ENCODE measurements at regions not wholly inside any gene's neighbourhood (a gene's known extent, or its start where the extent isn't known, plus 50 kb on each side); places are given as distances from the start of the nearest gene placed in this dataset.
"Not testable (repeated sequence)": the region's sequence is repeated elsewhere in the genome, so short reads cannot be mapped to it uniquely, and the experiment has no call there.

DNA sequence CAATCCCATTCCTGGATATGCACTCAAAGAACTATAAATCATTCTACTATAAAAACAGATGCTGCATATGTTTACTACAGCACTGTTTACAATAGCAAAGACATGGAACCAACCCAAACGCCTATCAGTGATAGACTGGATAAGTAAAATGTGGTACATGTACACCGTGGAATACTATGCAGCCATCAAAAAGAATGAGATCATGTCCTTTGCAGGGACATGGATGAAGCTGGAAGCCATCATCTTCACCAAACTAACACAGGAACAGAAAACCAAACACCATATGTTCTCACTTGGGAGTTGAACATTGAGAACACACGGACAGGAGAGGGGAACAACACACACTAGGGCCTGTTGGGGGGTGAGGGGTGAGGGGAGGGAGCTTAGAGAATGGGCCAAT is 274.9 kb upstream of the KIAA1217 start:
- TF ChIP-seq, protein P1, sequence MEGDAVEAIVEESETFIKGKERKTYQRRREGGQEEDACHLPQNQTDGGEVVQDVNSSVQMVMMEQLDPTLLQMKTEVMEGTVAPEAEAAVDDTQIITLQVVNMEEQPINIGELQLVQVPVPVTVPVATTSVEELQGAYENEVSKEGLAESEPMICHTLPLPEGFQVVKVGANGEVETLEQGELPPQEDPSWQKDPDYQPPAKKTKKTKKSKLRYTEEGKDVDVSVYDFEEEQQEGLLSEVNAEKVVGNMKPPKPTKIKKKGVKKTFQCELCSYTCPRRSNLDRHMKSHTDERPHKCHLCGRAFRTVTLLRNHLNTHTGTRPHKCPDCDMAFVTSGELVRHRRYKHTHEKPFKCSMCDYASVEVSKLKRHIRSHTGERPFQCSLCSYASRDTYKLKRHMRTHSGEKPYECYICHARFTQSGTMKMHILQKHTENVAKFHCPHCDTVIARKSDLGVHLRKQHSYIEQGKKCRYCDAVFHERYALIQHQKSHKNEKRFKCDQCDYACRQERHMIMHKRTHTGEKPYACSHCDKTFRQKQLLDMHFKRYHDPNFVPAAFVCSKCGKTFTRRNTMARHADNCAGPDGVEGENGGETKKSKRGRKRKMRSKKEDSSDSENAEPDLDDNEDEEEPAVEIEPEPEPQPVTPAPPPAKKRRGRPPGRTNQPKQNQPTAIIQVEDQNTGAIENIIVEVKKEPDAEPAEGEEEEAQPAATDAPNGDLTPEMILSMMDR (conservative IDR thresholded peaks at IDR 0.05) = not testable (repeated sequence)
- TF ChIP-seq ZFX (IDR thresholded peaks at IDR 0.05) = not testable (repeated sequence)

Data from C4-2B (cell line).